ENCODE measurements at regions not wholly inside any gene's neighbourhood (a gene's known extent, or its start where the extent isn't known, plus 50 kb on each side); places are given as distances from the start of the nearest gene placed in this dataset.
"Not testable (repeated sequence)": the region's sequence is repeated elsewhere in the genome, so short reads cannot be mapped to it uniquely, and the experiment has no call there.

- DNase-seq (ENCODE audit: low read depth) = no peak
These were observed 544.2 kb downstream of the SATB2 start for GRCh38 chr2:198913394-198914152.

GRCh38 chr2:198909525-198910267 is 548.0 kb downstream of the SATB2 start:
- no peak for DNase-seq (ENCODE audit: low read depth)

GRCh38 chr2:198905881-198906612 is 551.7 kb downstream of the SATB2 start:
- no peak for DNase-seq (ENCODE audit: low read depth)

- DNase-seq (ENCODE audit: low read depth) = no peak
These were observed 555.8 kb downstream of the SATB2 start for GRCh38 chr2:198901894-198902293.

GRCh38 chr2:198900141-198900540 is 557.6 kb downstream of the SATB2 start:
- no peak for DNase-seq (ENCODE audit: low read depth)

GRCh38 chr2:198890490-198890889 is 567.2 kb downstream of the SATB2 start:
- DNase-seq (ENCODE audit: low read depth) = no peak

- DNase-seq (ENCODE audit: low read depth) = no peak
These were observed 574.1 kb downstream of the SATB2 start for GRCh38 chr2:198883604-198884003.

- no peak for DNase-seq (ENCODE audit: low read depth)
These were observed 576.8 kb downstream of the SATB2 start for GRCh38 chr2:198880986-198881385.

GRCh38 chr2:198880421-198880820 is 577.3 kb downstream of the SATB2 start:
- DNase-seq (ENCODE audit: low read depth) = no peak

- no peak for DNase-seq (ENCODE audit: low read depth)
These were observed 583.3 kb downstream of the SATB2 start for GRCh38 chr2:198874472-198874858.

- DNase-seq (ENCODE audit: low read depth) = no peak
These were observed 584.0 kb downstream of the SATB2 start for GRCh38 chr2:198873503-198874471.

- no peak for DNase-seq (ENCODE audit: low read depth)
These were observed 594.1 kb downstream of the SATB2 start for GRCh38 chr2:198863655-198864054.

GRCh38 chr2:198861080-198861479 is 596.7 kb downstream of the SATB2 start:
- no peak for DNase-seq (ENCODE audit: low read depth)

- no peak for DNase-seq (ENCODE audit: low read depth)
These were observed 600.5 kb downstream of the SATB2 start for GRCh38 chr2:198857246-198857645.

GRCh38 chr2:198855746-198856145 is 602.0 kb downstream of the SATB2 start:
- not testable (repeated sequence) for DNase-seq (ENCODE audit: low read depth)

- DNase-seq (ENCODE audit: low read depth) = no peak
These were observed 605.5 kb downstream of the SATB2 start for GRCh38 chr2:198852248-198852647.

GRCh38 chr2:198825534-198825933 is 632.2 kb downstream of the SATB2 start:
- no peak for DNase-seq (ENCODE audit: low read depth)

GRCh38 chr2:198817536-198817935 is 640.2 kb downstream of the SATB2 start:
- no peak for DNase-seq (ENCODE audit: low read depth)

- DNase-seq (ENCODE audit: low read depth) = no peak
These were observed 642.1 kb downstream of the SATB2 start for GRCh38 chr2:198815626-198816025.

- DNase-seq (ENCODE audit: low read depth) = no peak
These were observed 646.5 kb downstream of the SATB2 start for GRCh38 chr2:198811198-198811597.

- no peak for DNase-seq (ENCODE audit: low read depth)
These were observed 647.8 kb downstream of the SATB2 start for GRCh38 chr2:198809976-198810375.

GRCh38 chr2:198807131-198807530 is 650.6 kb downstream of the SATB2 start:
- DNase-seq (ENCODE audit: low read depth) = no peak
